ENCODE measurements at regions not wholly inside any gene's neighbourhood (a gene's known extent, or its start where the extent isn't known, plus 50 kb on each side); places are given as distances from the start of the nearest gene placed in this dataset.

- no peak for TF ChIP-seq EZH2phosphoT487 (IDR thresholded peaks at IDR 0.05; ENCODE audit: low read depth, severe bottlenecking, unreplicated experiment)
- TF ChIP-seq CTCF (IDR thresholded peaks at IDR 0.05; ENCODE audit: poor library complexity) = no peak
- TF ChIP-seq EZH2 (IDR thresholded peaks at IDR 0.05; ENCODE audit: borderline replicate concordance) = no peak
- Histone ChIP-seq H3K4me3 (no peak overlapping the region), H3K27ac (no peak overlapping the region), H3K79me2 (no peaks in the 10 kb centered on the region), H3K4me2 (no peak overlapping the region), H4K20me1 (ENCODE audit: insufficient read depth, poor library complexity, severe bottlenecking) (no peaks in the 10 kb centered on the region), H3K9me3 (ENCODE audit: low read depth) (no peaks in the 10 kb centered on the region), H2AFZ (no peak overlapping the region), H3K27me3 (no peaks in the 10 kb centered on the region), H3K9me2 (replicated peaks; ENCODE audit: insufficient read depth) (no peaks in the 10 kb centered on the region), H3K4me1 (ENCODE audit: insufficient read depth) (no peaks in the 10 kb centered on the region), H3K36me3 (replicated peaks; ENCODE audit: insufficient read depth, low read depth) (no peaks in the 10 kb centered on the region)
- no peak for DNase-seq (ENCODE audit: low spot score)
- WGBS (ENCODE audit: low lambda C conversion rate, missing lambda C conversion rate) = 81% methylated on average over 5 of the region's 5 CpGs
Observed at GRCh38 chr21:38887062-38887686, 81.4 kb downstream of the ETS2 start.

GRCh38 chr21:38885909-38886308 is 80.2 kb downstream of the ETS2 start:
- no peak overlapping the region for H3K4me2 ChIP-seq
- no peaks in the 10 kb centered on the region for H3K4me1 ChIP-seq (ENCODE audit: insufficient read depth)
- no peak overlapping the region for H3K27ac ChIP-seq
- no peak overlapping the region for H2AFZ ChIP-seq
- H3K4me3 ChIP-seq = no peak overlapping the region
- WGBS (ENCODE audit: low lambda C conversion rate, missing lambda C conversion rate) = 96% methylated on average over 1 of the region's 1 CpG
- H4K20me1 ChIP-seq (ENCODE audit: insufficient read depth, poor library complexity, severe bottlenecking) = no peaks in the 10 kb centered on the region
- H3K9me2 ChIP-seq (replicated peaks; ENCODE audit: insufficient read depth) = no peaks in the 10 kb centered on the region
- no peaks in the 10 kb centered on the region for H3K79me2 ChIP-seq
- no peaks in the 10 kb centered on the region for H3K27me3 ChIP-seq
- no peak for DNase-seq (ENCODE audit: low spot score)
- TF ChIP-seq EZH2phosphoT487 (IDR thresholded peaks at IDR 0.05; ENCODE audit: low read depth, severe bottlenecking, unreplicated experiment) (no peak), EZH2 (IDR thresholded peaks at IDR 0.05; ENCODE audit: borderline replicate concordance) (no peak), CTCF (IDR thresholded peaks at IDR 0.05; ENCODE audit: poor library complexity) (no peak)
- no peaks in the 10 kb centered on the region for H3K36me3 ChIP-seq (replicated peaks; ENCODE audit: insufficient read depth, low read depth)
- H3K9me3 ChIP-seq (ENCODE audit: low read depth) = no peaks in the 10 kb centered on the region

- no peak for DNase-seq (ENCODE audit: low spot score)
- Histone ChIP-seq H2AFZ (no peak overlapping the region), H3K79me2 (no peaks in the 10 kb centered on the region), H3K27me3 (no peaks in the 10 kb centered on the region), H3K9me2 (replicated peaks; ENCODE audit: insufficient read depth) (no peaks in the 10 kb centered on the region), H3K27ac (no peak overlapping the region), H3K4me2 (no peak overlapping the region), H3K4me3 (no peak overlapping the region), H3K9me3 (ENCODE audit: low read depth) (peaks cover 3% of the 10 kb centered on the region), H3K36me3 (replicated peaks; ENCODE audit: insufficient read depth, low read depth) (no peaks in the 10 kb centered on the region), H3K4me1 (ENCODE audit: insufficient read depth) (no peaks in the 10 kb centered on the region), H4K20me1 (ENCODE audit: insufficient read depth, poor library complexity, severe bottlenecking) (no peaks in the 10 kb centered on the region)
- 93% methylated on average over 3 of the region's 3 CpGs for WGBS (ENCODE audit: low lambda C conversion rate, missing lambda C conversion rate)
- TF ChIP-seq CTCF (IDR thresholded peaks at IDR 0.05; ENCODE audit: poor library complexity) (no peak), EZH2 (IDR thresholded peaks at IDR 0.05; ENCODE audit: borderline replicate concordance) (no peak), EZH2phosphoT487 (IDR thresholded peaks at IDR 0.05; ENCODE audit: low read depth, severe bottlenecking, unreplicated experiment) (no peak)
Observed at GRCh38 chr21:38884440-38884839, 78.7 kb downstream of the ETS2 start.

- Histone ChIP-seq H3K9me2 (replicated peaks; ENCODE audit: insufficient read depth) (no peaks in the 10 kb centered on the region), H3K4me2 (no peak overlapping the region), H3K9me3 (ENCODE audit: low read depth) (peaks cover 3% of the 10 kb centered on the region), H3K36me3 (replicated peaks; ENCODE audit: insufficient read depth, low read depth) (no peaks in the 10 kb centered on the region), H4K20me1 (ENCODE audit: insufficient read depth, poor library complexity, severe bottlenecking) (no peaks in the 10 kb centered on the region), H3K4me1 (ENCODE audit: insufficient read depth) (no peaks in the 10 kb centered on the region), H3K79me2 (no peaks in the 10 kb centered on the region), H2AFZ (no peak overlapping the region), H3K27ac (no peak overlapping the region), H3K27me3 (no peaks in the 10 kb centered on the region), H3K4me3 (no peak overlapping the region)
- TF ChIP-seq EZH2phosphoT487 (IDR thresholded peaks at IDR 0.05; ENCODE audit: low read depth, severe bottlenecking, unreplicated experiment) = no peak
- TF ChIP-seq EZH2 (IDR thresholded peaks at IDR 0.05; ENCODE audit: borderline replicate concordance) = no peak
- no peak for TF ChIP-seq CTCF (IDR thresholded peaks at IDR 0.05; ENCODE audit: poor library complexity)
- no peak for DNase-seq (ENCODE audit: low spot score)
Observed at GRCh38 chr21:38883142-38883541, 77.4 kb downstream of the ETS2 start.
